Neural cell (in vitro differentiated cells): ENCODE measurements at regions not wholly inside any gene's neighbourhood (a gene's known extent, or its start where the extent isn't known, plus 50 kb on each side); places are given as distances from the start of the nearest gene placed in this dataset.

ENCODE experiments used
- MXI1 ChIP-seq: fragments of 450-650 bp; conservative IDR thresholded peaks from 2 replicates; pipeline ENCODE4 v1.6.1; 2014; ENCODE audit warnings: antibody characterized with exemption, mild to moderate bottlenecking; ENCODE audit not compliant: poor library complexity, severe bottlenecking
- REST ChIP-seq: IDR thresholded peaks from 2 replicates; pipeline ENCODE4 v1.6.1; 2012; ENCODE audit warnings: borderline replicate concordance
- TF ChIP-seq, protein P1 (sequence below): fragments of 450-650 bp; IDR thresholded peaks from 2 replicates; pipeline ENCODE4 v1.5.1; 2014; ENCODE audit warnings: antibody characterized with exemption, mild to moderate bottlenecking, moderate library complexity; ENCODE audit not compliant: poor library complexity, severe bottlenecking

- TF ChIP-seq, protein P1, sequence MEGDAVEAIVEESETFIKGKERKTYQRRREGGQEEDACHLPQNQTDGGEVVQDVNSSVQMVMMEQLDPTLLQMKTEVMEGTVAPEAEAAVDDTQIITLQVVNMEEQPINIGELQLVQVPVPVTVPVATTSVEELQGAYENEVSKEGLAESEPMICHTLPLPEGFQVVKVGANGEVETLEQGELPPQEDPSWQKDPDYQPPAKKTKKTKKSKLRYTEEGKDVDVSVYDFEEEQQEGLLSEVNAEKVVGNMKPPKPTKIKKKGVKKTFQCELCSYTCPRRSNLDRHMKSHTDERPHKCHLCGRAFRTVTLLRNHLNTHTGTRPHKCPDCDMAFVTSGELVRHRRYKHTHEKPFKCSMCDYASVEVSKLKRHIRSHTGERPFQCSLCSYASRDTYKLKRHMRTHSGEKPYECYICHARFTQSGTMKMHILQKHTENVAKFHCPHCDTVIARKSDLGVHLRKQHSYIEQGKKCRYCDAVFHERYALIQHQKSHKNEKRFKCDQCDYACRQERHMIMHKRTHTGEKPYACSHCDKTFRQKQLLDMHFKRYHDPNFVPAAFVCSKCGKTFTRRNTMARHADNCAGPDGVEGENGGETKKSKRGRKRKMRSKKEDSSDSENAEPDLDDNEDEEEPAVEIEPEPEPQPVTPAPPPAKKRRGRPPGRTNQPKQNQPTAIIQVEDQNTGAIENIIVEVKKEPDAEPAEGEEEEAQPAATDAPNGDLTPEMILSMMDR: no peak
- TF ChIP-seq REST (no peak), MXI1 (no peak)
Observed at GRCh38 chr10:111278266-111278665, 201.4 kb downstream of the ADRA2A start.
